Stimulated activated CD4-positive, alpha-beta T cell treated with anti-CD3 and anti-CD28 coated beads, Interleukin-2, amount 100 ng/mL, for 24 hours (primary cell): ENCODE measurements at regions not wholly inside any gene's neighbourhood (a gene's known extent, or its start where the extent isn't known, plus 50 kb on each side); places are given as distances from the start of the nearest gene placed in this dataset.
"Not testable (repeated sequence)": the region's sequence is repeated elsewhere in the genome, so short reads cannot be mapped to it uniquely, and the experiment has no call there.

ENCODE experiments used
- DNase-seq, 2 donors: peaks; one replicate each; pipeline ENCODE4 v3.0.0-alpha.2; 2020

DNA sequence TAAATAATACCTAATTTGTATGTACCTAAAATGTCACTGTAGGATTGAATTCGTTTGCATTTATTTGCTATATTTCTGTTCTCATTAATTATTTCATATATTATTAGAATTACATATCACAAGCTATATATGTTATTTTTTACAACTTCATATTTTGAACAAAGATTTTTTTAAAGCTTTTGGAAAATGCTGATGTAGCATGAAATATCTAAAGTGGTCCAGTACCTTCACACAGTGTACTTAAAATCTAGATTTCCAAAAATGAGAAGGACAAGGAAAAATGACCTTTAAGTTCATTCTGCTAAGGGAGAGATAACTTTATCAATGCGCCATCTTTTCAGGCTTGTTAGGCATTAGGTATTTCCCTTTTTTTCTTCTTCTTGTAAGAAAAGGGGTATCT, 71.8 kb downstream of the LARP7 start:
- DNase-seq: no peak

- DNase-seq: no peak
Measured at GRCh38 chr4:112714922-112715901, 78.3 kb downstream of the LARP7 start.

DNA sequence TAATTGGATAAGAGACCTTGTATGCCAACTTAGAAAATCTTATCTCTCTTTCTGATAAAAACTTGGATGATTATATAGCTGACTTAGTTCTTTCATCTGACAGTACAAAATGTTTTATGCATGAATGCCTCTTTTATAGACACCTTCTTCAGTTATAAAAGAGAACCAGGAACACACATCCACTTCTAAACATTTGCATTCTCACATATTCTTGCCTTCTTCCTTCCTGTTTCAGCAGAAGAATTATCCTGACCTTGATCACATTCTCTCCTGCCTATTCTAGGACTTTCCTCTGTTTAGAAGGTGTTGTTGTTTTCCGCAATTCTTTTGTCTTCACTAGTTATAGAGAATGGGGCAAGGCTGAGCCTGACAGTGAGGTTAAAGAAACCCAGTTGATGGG, 80.9 kb downstream of the LARP7 start:
- no peak for DNase-seq

DNA sequence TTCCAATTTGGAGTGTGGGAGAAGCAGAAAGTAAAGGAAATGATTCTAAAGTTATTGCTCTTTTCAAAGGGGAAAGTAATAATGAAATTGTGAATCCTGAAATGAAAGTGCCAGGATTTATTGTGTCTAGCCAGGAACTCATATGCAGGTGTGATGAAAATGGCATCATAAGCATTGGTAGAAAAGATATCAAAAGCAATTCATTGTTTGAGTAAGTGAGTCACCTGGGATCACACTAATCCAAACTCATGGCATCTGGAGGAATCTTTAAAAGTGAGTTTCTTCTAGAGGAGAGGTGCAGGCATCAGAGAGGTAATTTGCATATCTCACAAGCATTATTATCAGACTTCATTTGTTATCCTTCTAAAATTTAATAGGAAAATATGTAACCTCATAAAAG, 84.7 kb downstream of the LARP7 start:
- DNase-seq: no peak

DNA sequence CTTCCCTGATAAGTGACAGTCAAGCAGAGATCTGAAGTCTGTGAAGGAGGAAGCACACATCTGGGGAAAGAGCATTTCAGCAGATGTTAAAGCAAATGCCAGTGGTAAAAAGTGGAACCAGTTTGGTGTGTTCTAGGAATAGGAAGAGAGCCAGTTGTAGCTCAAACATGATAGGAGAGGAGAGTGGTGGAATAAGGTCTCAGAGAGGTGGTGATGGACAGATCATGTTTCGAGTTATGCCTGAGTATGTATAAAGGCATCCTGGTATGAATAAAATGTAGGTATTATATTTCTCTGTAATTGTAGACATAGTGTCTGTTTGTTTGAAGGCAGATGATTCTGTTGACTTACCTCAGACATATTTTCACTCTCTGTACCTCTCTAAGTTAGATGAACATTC, 89.1 kb downstream of the LARP7 start:
- DNase-seq: no peak

DNA sequence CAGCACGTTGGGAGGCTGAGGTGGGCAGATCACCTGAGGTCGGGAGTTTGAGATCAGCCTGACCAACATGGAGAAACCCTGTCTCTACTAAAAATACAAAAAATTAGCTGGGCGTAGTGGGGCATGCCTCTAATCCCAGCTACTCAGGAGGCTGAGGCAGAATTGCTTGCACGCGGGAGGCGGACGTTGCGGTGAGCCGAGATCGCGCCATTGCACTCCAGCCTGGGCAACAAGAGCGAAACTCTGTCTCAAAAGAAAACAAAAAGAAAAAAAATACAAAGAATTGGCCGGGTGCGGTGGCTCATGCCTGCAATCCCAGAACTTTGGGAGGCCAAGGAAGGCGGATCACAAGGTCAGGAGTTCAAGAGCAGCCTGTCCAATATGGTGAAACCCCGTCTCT, 90.8 kb downstream of the LARP7 start:
- DNase-seq: not testable (repeated sequence)

DNA sequence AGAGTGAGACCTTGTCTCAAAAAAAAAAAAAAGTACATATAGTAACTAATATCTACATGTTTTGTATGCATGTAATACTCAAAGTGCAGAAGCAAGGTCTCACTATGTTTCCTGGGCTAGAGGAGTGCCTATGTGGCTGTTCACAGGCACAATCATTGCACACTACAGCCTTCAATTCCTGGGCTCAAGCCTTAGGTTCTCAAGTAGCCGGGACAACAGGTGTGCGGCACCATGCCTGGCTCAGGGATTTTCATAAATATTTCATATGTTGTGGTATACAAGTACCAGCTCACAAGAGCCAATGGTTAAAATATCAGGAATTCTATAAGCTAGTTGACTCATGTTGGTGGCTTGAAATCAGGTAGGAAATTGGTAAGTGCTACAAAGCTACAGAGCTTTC, 94.8 kb downstream of the LARP7 start:
- no peak for DNase-seq

DNA sequence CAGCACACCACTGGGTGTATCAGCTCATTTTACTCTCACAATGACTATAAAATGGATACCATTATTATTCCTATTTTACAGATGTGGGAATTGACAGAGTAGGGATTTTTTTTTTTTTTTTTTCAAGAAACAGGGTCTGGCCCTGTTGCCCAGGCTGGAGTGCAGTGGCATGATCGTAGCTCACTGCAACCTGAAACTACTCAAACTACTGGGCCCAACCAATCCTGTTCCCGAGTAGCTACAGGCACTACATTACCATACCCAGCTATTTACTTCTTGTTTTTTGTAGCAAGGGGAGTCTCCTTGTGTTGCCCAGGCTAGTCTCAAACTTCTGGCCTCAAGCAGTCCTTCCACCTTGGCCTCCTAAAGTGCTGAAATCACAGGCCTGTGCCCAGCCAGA, 95.2 kb downstream of the LARP7 start:
- no peak for DNase-seq

DNA sequence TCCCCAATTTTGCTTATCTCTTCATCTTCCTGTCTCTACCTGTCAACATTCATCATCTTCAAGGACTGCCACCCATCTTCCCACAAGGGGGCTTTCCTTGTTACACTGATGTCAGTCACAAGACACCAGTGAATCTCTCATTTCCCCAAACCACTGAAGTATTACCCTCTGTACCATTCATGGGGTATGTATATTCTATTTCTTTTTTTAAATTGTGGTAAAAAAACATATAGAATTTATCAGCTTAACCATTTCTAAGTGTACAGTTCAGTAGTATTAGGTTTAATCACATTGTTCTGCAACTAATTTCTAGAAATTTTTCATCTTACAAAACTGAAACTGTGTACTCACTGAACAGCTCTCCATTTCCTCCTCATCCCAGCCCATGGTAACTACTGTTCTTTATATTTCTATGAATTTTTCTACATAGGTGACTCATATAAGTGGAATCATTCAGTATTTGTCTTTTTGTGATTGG, 98.6 kb downstream of the LARP7 start:
- DNase-seq: no peak

- DNase-seq: no peak
Measured at GRCh38 chr4:112736718-112737135, 99.8 kb downstream of the LARP7 start.

DNA sequence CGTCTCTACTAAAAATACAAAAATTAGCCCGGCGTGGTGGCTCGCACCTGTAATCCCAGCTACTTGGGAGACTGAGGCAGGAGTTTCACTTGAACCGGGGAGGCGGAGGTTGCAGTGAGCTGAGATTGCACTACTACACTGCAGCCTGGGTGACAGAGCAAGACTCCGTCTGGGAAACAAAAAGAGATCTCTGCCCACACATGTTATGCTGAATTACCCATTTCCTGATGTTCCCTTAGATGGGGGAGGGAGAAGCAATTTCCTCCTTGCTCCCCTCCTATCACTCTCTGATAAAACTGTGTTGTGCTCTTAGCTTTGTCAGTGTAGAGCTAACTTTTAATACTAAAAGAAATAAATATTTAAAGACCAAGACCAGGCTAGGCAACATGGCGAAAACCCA, 102.5 kb downstream of the LARP7 start:
- no peak for DNase-seq

DNA sequence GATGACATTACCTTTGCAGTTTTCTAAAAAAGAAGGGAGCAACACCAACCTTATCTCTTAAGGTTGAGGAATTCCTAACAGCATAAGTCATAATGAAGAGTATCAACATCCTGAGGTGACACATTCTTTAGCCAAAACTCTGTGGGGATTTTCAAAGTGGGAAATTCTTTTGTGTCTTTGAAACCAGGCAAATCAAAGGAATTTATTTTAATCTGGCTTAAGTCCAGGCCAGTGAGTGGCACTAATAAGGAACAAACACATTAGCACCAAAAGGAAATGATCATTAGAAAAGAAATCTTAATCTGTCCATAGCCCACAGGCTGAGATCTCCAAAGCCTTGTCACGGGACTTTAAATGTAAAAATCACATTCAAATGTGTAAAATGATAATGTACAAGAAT, 110.1 kb downstream of the LARP7 start:
- DNase-seq: no peak

DNA sequence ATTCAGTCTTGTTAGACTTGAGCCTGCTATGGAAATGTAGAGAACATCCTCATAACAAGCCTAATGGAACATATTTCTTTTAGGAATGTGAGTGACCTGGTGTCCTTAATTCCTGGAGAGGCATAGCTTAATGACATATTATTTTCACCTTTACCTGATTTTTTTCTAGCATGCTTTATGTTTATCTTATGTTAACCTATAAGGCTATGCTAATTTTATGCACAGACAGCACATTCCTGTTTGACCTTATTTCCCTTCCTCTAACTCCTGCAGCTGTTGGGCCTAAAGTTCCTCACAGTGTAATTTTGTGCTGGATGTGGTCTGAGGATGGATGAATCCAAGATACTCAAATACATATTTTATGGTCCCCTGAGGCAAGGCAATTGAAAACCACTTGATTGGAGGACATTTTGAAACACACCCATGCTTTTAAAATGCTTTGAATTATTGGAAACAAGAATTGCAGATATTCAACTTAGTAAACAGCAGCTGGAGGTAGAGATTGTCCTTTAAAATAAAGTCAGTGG, 111.5 kb downstream of the LARP7 start:
- no peak for DNase-seq

DNA sequence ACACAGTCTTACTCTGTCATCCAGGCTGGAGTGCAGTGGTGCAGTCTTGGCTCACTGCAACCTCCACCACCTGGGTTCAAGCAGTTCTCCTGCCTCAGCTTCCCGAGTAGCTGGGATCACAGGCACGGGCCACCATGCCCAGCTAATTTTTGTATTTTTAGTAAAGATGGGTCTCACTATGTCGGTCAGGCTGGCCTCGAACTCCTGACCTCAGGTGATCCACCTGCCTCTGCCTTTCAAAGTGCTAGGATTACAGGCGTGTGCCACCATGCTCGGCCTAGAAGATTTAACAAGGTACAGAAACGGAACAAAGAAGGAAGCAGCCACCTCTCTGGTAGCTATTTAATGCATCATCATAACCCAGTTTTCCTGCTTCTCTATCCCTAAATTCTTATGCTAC, 113.8 kb downstream of the LARP7 start:
- not testable (repeated sequence) for DNase-seq

GRCh38 chr4:112751447-112751846, 114.5 kb downstream of the LARP7 start:
- DNase-seq: no peak

- DNase-seq: no peak
Measured at GRCh38 chr4:112752061-112752460, 115.1 kb downstream of the LARP7 start.

GRCh38 chr4:112752510-112752909, 115.6 kb downstream of the LARP7 start:
- DNase-seq: no peak

DNA sequence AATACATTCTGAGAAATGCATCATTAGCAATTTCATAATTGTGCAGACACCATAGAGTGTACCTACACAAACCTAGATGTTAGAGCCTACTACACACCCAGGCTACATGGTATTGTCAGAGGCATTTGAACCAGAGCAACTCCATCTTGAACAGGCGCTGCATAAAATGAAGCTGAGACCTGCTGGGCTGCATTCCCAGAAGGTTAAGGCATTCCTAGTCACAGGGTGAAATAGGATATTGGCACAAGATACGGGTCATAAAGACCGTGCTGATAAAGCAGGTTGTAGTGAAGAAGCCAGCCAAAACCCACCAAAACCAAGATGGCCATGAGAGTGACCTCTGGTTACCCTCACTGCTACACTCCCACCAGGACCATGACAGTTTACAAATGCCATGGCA, 116.4 kb downstream of the LARP7 start:
- no peak for DNase-seq

DNA sequence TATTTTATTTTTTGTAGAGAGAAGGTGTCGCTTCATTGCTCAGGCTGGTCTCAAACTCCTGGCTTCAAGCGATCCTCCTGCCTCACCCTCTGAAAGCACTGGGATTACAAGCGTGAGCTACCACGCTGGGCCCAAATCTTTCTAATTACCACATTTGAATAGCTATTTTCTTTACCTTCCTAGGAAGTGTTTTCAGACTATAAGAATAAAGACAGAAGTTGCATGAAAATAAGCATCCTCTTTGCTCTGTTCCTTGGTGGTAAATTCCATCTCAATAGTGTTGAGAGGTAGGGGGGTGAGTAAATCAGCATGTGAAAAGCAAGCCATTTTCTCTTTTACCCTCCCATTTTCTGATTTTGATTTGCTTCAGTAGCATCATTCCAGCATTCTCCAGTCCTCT, 122.4 kb downstream of the LARP7 start:
- no peak for DNase-seq

- DNase-seq: no peak
Measured at GRCh38 chr4:112765317-112765974, 128.5 kb downstream of the LARP7 start.

GRCh38 chr4:112766422-112766821, 129.5 kb downstream of the LARP7 start:
- peak in 1 of 2 donors; percentile 5 for DNase-seq

DNA sequence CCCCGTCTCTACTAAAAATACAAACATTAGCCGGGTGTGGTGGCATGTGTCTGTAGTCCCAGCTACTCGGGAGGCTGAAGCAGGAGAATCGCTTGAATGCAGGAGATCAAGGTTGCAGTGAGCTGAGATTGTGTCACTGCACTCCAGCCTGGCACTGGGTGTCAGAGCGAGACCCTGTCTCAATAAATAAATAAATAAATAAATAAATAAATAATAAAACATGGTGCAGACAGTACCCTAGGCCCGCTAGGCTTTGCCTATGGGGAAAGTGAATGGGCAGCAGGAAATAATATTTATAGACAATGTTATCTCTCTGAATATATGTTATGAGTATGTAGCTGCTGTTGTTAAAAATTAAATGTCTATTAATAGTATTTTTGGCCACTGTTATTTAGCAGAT, 130.4 kb downstream of the LARP7 start:
- DNase-seq: no peak

DNA sequence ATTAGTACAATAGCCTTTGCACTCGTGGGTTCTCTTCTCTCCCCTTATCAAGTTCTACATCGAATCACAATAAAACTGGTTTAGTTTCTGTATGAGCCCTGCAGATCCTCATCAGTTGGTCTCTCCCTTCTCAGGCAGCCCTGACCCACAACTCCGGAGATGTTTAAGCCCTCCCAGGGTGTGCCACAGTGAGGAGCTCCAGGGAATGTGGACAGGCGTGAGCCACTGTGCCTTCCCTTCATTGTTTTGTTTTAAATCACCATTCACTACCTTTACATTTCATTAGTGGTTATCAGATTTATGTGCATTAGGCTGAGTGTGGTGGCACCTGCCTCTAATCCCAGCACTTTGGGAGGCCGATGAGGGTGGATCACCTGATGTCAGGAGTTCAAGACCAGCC, 133.2 kb downstream of the LARP7 start:
- no peak for DNase-seq

GRCh38 chr4:112775801-112776200, 138.9 kb downstream of the LARP7 start:
- no peak for DNase-seq
